Tibial artery (tissue), 4 donors: ENCODE measurements at regions not wholly inside any gene's neighbourhood (a gene's known extent, or its start where the extent isn't known, plus 50 kb on each side); places are given as distances from the start of the nearest gene placed in this dataset.
"Not testable (repeated sequence)": the region's sequence is repeated elsewhere in the genome, so short reads cannot be mapped to it uniquely, and the experiment has no call there.

Experiments
- DNase-seq, 2 donors: peaks; one replicate each; pipeline ENCODE4 v3.0.0-alpha.2; 2019
- H3K27ac ChIP-seq, 2 donors: fragments of 200-600 bp; sonication (generic) in 1 of 2; 1 replicate in 1 of 2; 2 replicates in 1 of 2; pipeline ENCODE4 v1.5.1; 2018 to 2019; ENCODE audit warnings: mild to moderate bottlenecking in 1 of 2
- H3K27me3 ChIP-seq, 2 donors: fragments of 200-600 bp; sonication (generic) in 1 of 2; one replicate each; pipeline versions ENCODE4 v1.5.1 to v1.6.0; 2016 to 2019
- H3K36me3 ChIP-seq, 3 donors: fragments of 200-600 bp; sonication (generic) in 2 of 3; one replicate each; pipeline ENCODE4 v1.5.1; 2016 to 2019; ENCODE audit warnings: mild to moderate bottlenecking in 2 of 3
- H3K4me1 ChIP-seq, 4 donors: fragments of 200-600 bp; sonication (generic) in 2 of 4; 1 replicate in 3 of 4; 2 replicates in 1 of 4; pipeline ENCODE4 v1.5.1; 2016 to 2019
- H3K4me3 ChIP-seq, 2 donors: fragments of 200-600 bp; sonication (generic) in 1 of 2; 1 replicate in 1 of 2; 2 replicates in 1 of 2; pipeline ENCODE4 v1.5.1; 2018 to 2019; ENCODE audit warnings: mild to moderate bottlenecking in 2 of 2
- H3K9me3 ChIP-seq, 3 donors: fragments of 200-600 bp; sonication (generic) in 1 of 3; one replicate each; pipeline ENCODE4 v1.5.1; 2016 to 2019
- CTCF ChIP-seq, 2 experiments: fragments of 200-600 bp in 1 of 2; fragments of 450-650 bp in 1 of 2; IDR thresholded peaks; one replicate each; pipeline ENCODE4 v1.5.1; 2017 to 2019; ENCODE audit warnings: antibody characterized with exemption in 2 of 2, mild to moderate bottlenecking in 1 of 2, moderate library complexity in 1 of 2
- intact Hi-C: fragments of 100-400 bp; cut with DNase I; formaldehyde crosslinking; loops from one replicate; pipeline ENCODE4 v1.15.0; 2023; ENCODE audit warnings: low total_unique reads

- Histone ChIP-seq H3K27me3 (no peaks in the 10 kb centered on the region), H3K36me3 (no peaks in the 10 kb centered on the region), H3K4me3 (no peak overlapping the region), H3K4me1 (no peaks in the 10 kb centered on the region), H3K9me3 (no peaks in the 10 kb centered on the region), H3K27ac (no peak overlapping the region)
- intact Hi-C loops = no loop called here
- DNase-seq = no peak
- no peak for TF ChIP-seq CTCF (IDR thresholded peaks at IDR 0.05)
Measured at GRCh38 chr1:191052888-191053287, 575.2 kb upstream of the BRINP3 start.

GRCh38 chr1:191065346-191065745 is 587.7 kb upstream of the BRINP3 start:
- no peak overlapping the region for H3K4me3 ChIP-seq
- TF ChIP-seq CTCF (IDR thresholded peaks at IDR 0.05) = no peak
- no peaks in the 10 kb centered on the region for H3K4me1 ChIP-seq
- H3K27ac ChIP-seq = no peak overlapping the region
- no peaks in the 10 kb centered on the region for H3K27me3 ChIP-seq
- DNase-seq = no peak
- no peaks in the 10 kb centered on the region for H3K36me3 ChIP-seq
- peaks cover 0 to 3% (median 0%) of the 10 kb centered on the region in 3 donors for H3K9me3 ChIP-seq
- intact Hi-C loops = no loop called here

GRCh38 chr1:191065771-191066170 is 588.1 kb upstream of the BRINP3 start:
- Histone ChIP-seq H3K36me3 (no peaks in the 10 kb centered on the region), H3K4me1 (no peaks in the 10 kb centered on the region), H3K9me3 (peaks cover 0 to 6% (median 0%) of the 10 kb centered on the region in 3 donors), H3K4me3 (no peak overlapping the region), H3K27me3 (no peaks in the 10 kb centered on the region), H3K27ac (no peak overlapping the region)
- no peak for DNase-seq
- TF ChIP-seq CTCF (IDR thresholded peaks at IDR 0.05) = no peak
- intact Hi-C loops = no loop called here

GRCh38 chr1:191074881-191075280 is 597.2 kb upstream of the BRINP3 start:
- no peaks in the 10 kb centered on the region for H3K36me3 ChIP-seq
- intact Hi-C loops = no loop called here
- no peak overlapping the region for H3K4me3 ChIP-seq
- peaks cover 0 to 6% (median 0%) of the 10 kb centered on the region in 3 donors for H3K9me3 ChIP-seq
- DNase-seq = no peak
- TF ChIP-seq CTCF (IDR thresholded peaks at IDR 0.05) = no peak
- H3K27ac ChIP-seq = no peak overlapping the region
- H3K27me3 ChIP-seq = no peaks in the 10 kb centered on the region
- H3K4me1 ChIP-seq = no peaks in the 10 kb centered on the region

GRCh38 chr1:191083090-191083489 is 605.4 kb upstream of the BRINP3 start:
- intact Hi-C loops, H3K27ac ChIP-seq, H3K27me3 ChIP-seq, DNase-seq, H3K9me3 ChIP-seq, H3K4me1 ChIP-seq, H3K36me3 ChIP-seq, H3K4me3 ChIP-seq: not testable (repeated sequence)

GRCh38 chr1:191085121-191085520 is 607.5 kb upstream of the BRINP3 start:
- no peaks in the 10 kb centered on the region for H3K27me3 ChIP-seq
- no peak for TF ChIP-seq CTCF (IDR thresholded peaks at IDR 0.05)
- H3K4me1 ChIP-seq = no peaks in the 10 kb centered on the region
- DNase-seq = no peak
- no peak overlapping the region for H3K27ac ChIP-seq
- H3K4me3 ChIP-seq = no peak overlapping the region
- no peaks in the 10 kb centered on the region for H3K9me3 ChIP-seq
- H3K36me3 ChIP-seq = no peaks in the 10 kb centered on the region
- intact Hi-C loops = no loop called here
